MM.1S (cell line): ENCODE measurements at regions not wholly inside any gene's neighbourhood (a gene's known extent, or its start where the extent isn't known, plus 50 kb on each side); places are given as distances from the start of the nearest gene placed in this dataset.

Experiments
- CTCF ChIP-seq: fragments of 300-600 bp; sonication (generic); IDR thresholded peaks from 2 replicates; pipeline ENCODE4 v1.5.1; 2016; ENCODE audit warnings: antibody characterized with exemption, low read length, mixed read lengths
- EZH2 ChIP-seq: fragments of 300-600 bp; sonication (generic); optimal IDR thresholded peaks from 2 replicates; pipeline ENCODE3; 2017; ENCODE audit warnings: low read depth, mild to moderate bottlenecking, antibody characterized with exemption, low read length, mixed read lengths
- EZH2phosphoT487 ChIP-seq: fragments of 300-600 bp; sonication (generic); IDR thresholded peaks from 2 replicates; pipeline ENCODE4 v1.6.1; 2018; ENCODE audit warnings: antibody characterized with exemption, low read length

GRCh38 chr2:138403431-138403927, 98.1 kb upstream of the SPOPL start:
- TF ChIP-seq CTCF, result no peak
- no peak for TF ChIP-seq EZH2phosphoT487
- TF ChIP-seq EZH2, result no peak
